GM12801 (cell line): ENCODE measurements at regions not wholly inside any gene's neighbourhood (a gene's known extent, or its start where the extent isn't known, plus 50 kb on each side); places are given as distances from the start of the nearest gene placed in this dataset.

Source experiments
- CTCF ChIP-seq: IDR thresholded peaks from one replicate; pipeline ENCODE4 v1.5.1; 2011; ENCODE audit warnings: control low read depth; ENCODE audit not compliant: insufficient read length; ENCODE audit errors: extremely low read depth

- no peak for TF ChIP-seq CTCF
Observed at GRCh38 chr4:145315811-145316225, 135.4 kb upstream of the OTUD4 start.

GRCh38 chr4:145308598-145308997, 128.2 kb upstream of the OTUD4 start:
- TF ChIP-seq CTCF, result no peak

- TF ChIP-seq CTCF, result no peak
Observed at GRCh38 chr4:145307763-145308430, 127.5 kb upstream of the OTUD4 start.

GRCh38 chr4:145307120-145307519, 126.7 kb upstream of the OTUD4 start:
- no peak for TF ChIP-seq CTCF

- no peak for TF ChIP-seq CTCF
Observed at GRCh38 chr4:145302725-145303124, 122.3 kb upstream of the OTUD4 start.

GRCh38 chr4:145301386-145302080, 121.1 kb upstream of the OTUD4 start:
- no peak for TF ChIP-seq CTCF

GRCh38 chr4:145299380-145300076, 119.1 kb upstream of the OTUD4 start:
- TF ChIP-seq CTCF, result no peak
